Stimulated activated CD8-positive, alpha-beta memory T cell treated with anti-CD3 and anti-CD28 coated beads, Interleukin-15, amount 100 ng/mL, for 24 hours (primary cell): ENCODE measurements at regions not wholly inside any gene's neighbourhood (a gene's known extent, or its start where the extent isn't known, plus 50 kb on each side); places are given as distances from the start of the nearest gene placed in this dataset.

Source experiments
- DNase-seq: peaks from one replicate; pipeline ENCODE4 v3.0.0-alpha.2; 2020; ENCODE audit warnings: low read depth

- DNase-seq, result no peak
Observed at GRCh38 chr15:39183164-39183881, 397.6 kb upstream of the THBS1 start.

GRCh38 chr15:39184701-39185390 lies 396.0 kb upstream of the THBS1 start:
- DNase-seq, result no peak

- no peak for DNase-seq
Observed at GRCh38 chr15:39188314-39188713, 392.6 kb upstream of the THBS1 start.

- DNase-seq, result no peak
Observed at GRCh38 chr15:39188930-39189329, 391.9 kb upstream of the THBS1 start.

GRCh38 chr15:39191871-39192291 lies 389.0 kb upstream of the THBS1 start:
- DNase-seq, result no peak

GRCh38 chr15:39192351-39192750 lies 388.5 kb upstream of the THBS1 start:
- DNase-seq, result no peak

GRCh38 chr15:39192979-39193560 lies 387.8 kb upstream of the THBS1 start:
- no peak for DNase-seq

GRCh38 chr15:39193611-39194010 lies 387.3 kb upstream of the THBS1 start:
- no peak for DNase-seq

GRCh38 chr15:39194106-39194830 lies 386.6 kb upstream of the THBS1 start:
- DNase-seq, result no peak

- DNase-seq, result no peak
Observed at GRCh38 chr15:39195961-39196486, 384.9 kb upstream of the THBS1 start.

- DNase-seq, result no peak
Observed at GRCh38 chr15:39198044-39199000, 382.6 kb upstream of the THBS1 start.

- no peak for DNase-seq
Observed at GRCh38 chr15:39199076-39199475, 381.8 kb upstream of the THBS1 start.

- no peak for DNase-seq
Observed at GRCh38 chr15:39200586-39200985, 380.3 kb upstream of the THBS1 start.

GRCh38 chr15:39202641-39203040 lies 378.2 kb upstream of the THBS1 start:
- no peak for DNase-seq

GRCh38 chr15:39204031-39204430 lies 376.8 kb upstream of the THBS1 start:
- DNase-seq, result no peak

GRCh38 chr15:39205081-39205480 lies 375.8 kb upstream of the THBS1 start:
- no peak for DNase-seq

GRCh38 chr15:39205506-39206371 lies 375.1 kb upstream of the THBS1 start:
- no peak for DNase-seq

GRCh38 chr15:39207532-39208115 lies 373.3 kb upstream of the THBS1 start:
- DNase-seq, result no peak

- DNase-seq, result no peak
Observed at GRCh38 chr15:39208187-39208586, 372.7 kb upstream of the THBS1 start.
